ENCODE measurements at regions not wholly inside any gene's neighbourhood (a gene's known extent, or its start where the extent isn't known, plus 50 kb on each side); places are given as distances from the start of the nearest gene placed in this dataset.

DNA sequence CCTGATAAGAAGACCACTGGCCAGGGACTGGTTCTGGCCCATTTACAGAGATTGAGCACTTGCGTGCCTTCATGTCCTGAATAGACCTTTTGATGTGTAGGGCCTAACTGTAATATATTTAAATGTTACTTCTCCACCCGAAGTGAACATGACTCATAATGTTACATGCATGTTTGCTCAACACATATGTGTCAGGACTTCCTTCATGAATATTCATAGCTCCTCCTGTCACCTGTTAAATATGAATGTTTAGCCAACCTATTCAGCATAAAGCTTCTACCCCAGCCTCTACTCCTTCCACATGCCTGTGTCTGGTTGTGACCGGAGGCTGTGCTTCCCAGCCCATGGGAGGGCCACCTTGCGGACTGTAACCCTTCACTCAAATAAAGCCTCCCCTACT is 457.5 kb downstream of the IRX1 start:
- TF ChIP-seq, protein P1, sequence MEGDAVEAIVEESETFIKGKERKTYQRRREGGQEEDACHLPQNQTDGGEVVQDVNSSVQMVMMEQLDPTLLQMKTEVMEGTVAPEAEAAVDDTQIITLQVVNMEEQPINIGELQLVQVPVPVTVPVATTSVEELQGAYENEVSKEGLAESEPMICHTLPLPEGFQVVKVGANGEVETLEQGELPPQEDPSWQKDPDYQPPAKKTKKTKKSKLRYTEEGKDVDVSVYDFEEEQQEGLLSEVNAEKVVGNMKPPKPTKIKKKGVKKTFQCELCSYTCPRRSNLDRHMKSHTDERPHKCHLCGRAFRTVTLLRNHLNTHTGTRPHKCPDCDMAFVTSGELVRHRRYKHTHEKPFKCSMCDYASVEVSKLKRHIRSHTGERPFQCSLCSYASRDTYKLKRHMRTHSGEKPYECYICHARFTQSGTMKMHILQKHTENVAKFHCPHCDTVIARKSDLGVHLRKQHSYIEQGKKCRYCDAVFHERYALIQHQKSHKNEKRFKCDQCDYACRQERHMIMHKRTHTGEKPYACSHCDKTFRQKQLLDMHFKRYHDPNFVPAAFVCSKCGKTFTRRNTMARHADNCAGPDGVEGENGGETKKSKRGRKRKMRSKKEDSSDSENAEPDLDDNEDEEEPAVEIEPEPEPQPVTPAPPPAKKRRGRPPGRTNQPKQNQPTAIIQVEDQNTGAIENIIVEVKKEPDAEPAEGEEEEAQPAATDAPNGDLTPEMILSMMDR (IDR thresholded peaks at IDR 0.05), result no peak
- no peak for TF ChIP-seq POLR2A (IDR thresholded peaks at IDR 0.05)
